22Rv1 (cell line): ENCODE measurements at regions not wholly inside any gene's neighbourhood (a gene's known extent, or its start where the extent isn't known, plus 50 kb on each side); places are given as distances from the start of the nearest gene placed in this dataset.

Experiments used
- H3K27ac ChIP-seq: fragments of 450-650 bp; 2 replicates; pipeline ENCODE4 v1.5.1; 2017
- CTCF ChIP-seq: fragments of 450-650 bp; IDR thresholded peaks from 2 replicates; pipeline ENCODE4 v1.5.1; 2017; ENCODE audit warnings: mild to moderate bottlenecking
- ZFX ChIP-seq: fragments of 450-650 bp; IDR thresholded peaks from 2 replicates; pipeline ENCODE4 v1.6.1; 2017; ENCODE audit warnings: antibody characterized with exemption, borderline replicate concordance

- no peak overlapping the region for H3K27ac ChIP-seq
- no peak for TF ChIP-seq CTCF
- TF ChIP-seq ZFX = no peak
Observed at GRCh38 chr21:25328736-25329135, 278.5 kb downstream of the MRPL39 start.

- H3K27ac ChIP-seq = no peak overlapping the region
- no peak for TF ChIP-seq CTCF
- TF ChIP-seq ZFX = no peak
Observed at GRCh38 chr21:25326181-25326580, 281.1 kb downstream of the MRPL39 start.

- no peak overlapping the region for H3K27ac ChIP-seq
- TF ChIP-seq CTCF (no peak), ZFX (no peak)
Observed at GRCh38 chr21:25324666-25325065, 282.6 kb downstream of the MRPL39 start.

GRCh38 chr21:25323356-25323949 lies 283.8 kb downstream of the MRPL39 start:
- TF ChIP-seq ZFX (no peak), CTCF (no peak)
- H3K27ac ChIP-seq = no peak overlapping the region

- no peak for TF ChIP-seq ZFX
- TF ChIP-seq CTCF = no peak; the same call in none of the 2 replicates
- no peak overlapping the region for H3K27ac ChIP-seq
Observed at GRCh38 chr21:25314247-25314646, 293.0 kb downstream of the MRPL39 start.

GRCh38 chr21:25313829-25314228 lies 293.5 kb downstream of the MRPL39 start:
- TF ChIP-seq CTCF = peak; percentile 58
- no peak for TF ChIP-seq ZFX
- no peak overlapping the region for H3K27ac ChIP-seq

GRCh38 chr21:25307489-25307888 lies 299.8 kb downstream of the MRPL39 start:
- H3K27ac ChIP-seq = no peak overlapping the region
- TF ChIP-seq CTCF = no peak
- no peak for TF ChIP-seq ZFX
